SK-N-SH treated with all-trans-retinoic acid at 6 μM for 48 hours (cell line): ENCODE measurements at regions not wholly inside any gene's neighbourhood (a gene's known extent, or its start where the extent isn't known, plus 50 kb on each side); places are given as distances from the start of the nearest gene placed in this dataset.

Source experiments
- ISL1 ChIP-seq: fragments of 250-450 bp; sonication (Bioruptor Pico); IDR thresholded peaks from 2 replicates; pipeline ENCODE4 v2.1.2; 2022; ENCODE audit warnings: mild to moderate bottlenecking, moderate library complexity
- TOX ChIP-seq: fragments of 250-450 bp; sonication (Bioruptor Pico); IDR thresholded peaks from 2 replicates; pipeline ENCODE4 v1.8.0; 2021; ENCODE audit warnings: mild to moderate bottlenecking, moderate library complexity, borderline replicate concordance
- ZC3H10 ChIP-seq: fragments of 250-450 bp; sonication (Bioruptor Pico); IDR thresholded peaks from 2 replicates; pipeline ENCODE4 v1.5.1; 2021; ENCODE audit warnings: mild to moderate bottlenecking, moderate library complexity
- ZFP3 ChIP-seq: fragments of 250-450 bp; sonication (Bioruptor Pico); IDR thresholded peaks from 2 replicates; pipeline ENCODE4 v1.5.0; 2020; ENCODE audit warnings: mild to moderate bottlenecking, moderate library complexity
- ZFP30 ChIP-seq: fragments of 450-650 bp; formaldehyde crosslinking; IDR thresholded peaks from 2 replicates; pipeline ENCODE4 v1.5.0; 2022; ENCODE audit warnings: mild to moderate bottlenecking, moderate library complexity
- TF ChIP-seq, protein P1 (sequence below): fragments of 250-450 bp; sonication (Bioruptor Pico); IDR thresholded peaks from 2 replicates; pipeline ENCODE4 v1.5.1; 2020; ENCODE audit warnings: low read depth, mild to moderate bottlenecking, moderate library complexity
- TF ChIP-seq, protein P2 (sequence below): fragments of 250-450 bp; sonication (Bioruptor Pico); IDR thresholded peaks from 2 replicates; pipeline ENCODE4 v1.8.0; 2020; ENCODE audit warnings: mild to moderate bottlenecking, moderate library complexity, borderline replicate concordance

DNA sequence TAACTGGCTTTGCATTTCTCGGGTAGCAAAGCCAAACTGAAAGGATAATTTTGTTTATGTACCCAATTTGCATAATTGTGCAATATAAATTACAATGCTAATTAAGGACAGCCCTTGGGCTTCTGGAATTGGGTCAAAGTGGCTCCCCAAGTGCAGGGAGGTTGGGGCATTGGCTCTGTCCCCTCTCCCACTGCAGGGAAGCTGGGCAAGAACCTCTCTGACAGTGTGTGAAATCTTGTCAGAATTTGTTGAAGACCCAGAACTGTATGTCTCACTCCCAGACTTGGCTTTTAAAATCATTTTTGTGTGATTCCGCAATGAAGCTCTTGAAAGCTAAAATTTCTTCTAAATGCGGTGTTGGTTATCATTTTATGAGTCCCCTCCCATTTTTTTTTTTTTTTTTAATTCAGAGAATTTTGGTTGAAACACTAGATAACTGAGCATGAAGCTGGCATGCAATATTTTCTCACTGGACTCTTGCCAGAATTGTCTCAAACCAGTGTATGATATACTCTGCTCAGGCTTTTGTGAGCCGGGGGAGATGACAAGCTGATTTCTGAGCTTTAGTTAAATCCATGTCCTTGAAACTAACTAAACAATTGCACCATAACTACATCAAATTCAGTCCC lies 878.9 kb upstream of the CXADR start:
- TF ChIP-seq, protein P1, sequence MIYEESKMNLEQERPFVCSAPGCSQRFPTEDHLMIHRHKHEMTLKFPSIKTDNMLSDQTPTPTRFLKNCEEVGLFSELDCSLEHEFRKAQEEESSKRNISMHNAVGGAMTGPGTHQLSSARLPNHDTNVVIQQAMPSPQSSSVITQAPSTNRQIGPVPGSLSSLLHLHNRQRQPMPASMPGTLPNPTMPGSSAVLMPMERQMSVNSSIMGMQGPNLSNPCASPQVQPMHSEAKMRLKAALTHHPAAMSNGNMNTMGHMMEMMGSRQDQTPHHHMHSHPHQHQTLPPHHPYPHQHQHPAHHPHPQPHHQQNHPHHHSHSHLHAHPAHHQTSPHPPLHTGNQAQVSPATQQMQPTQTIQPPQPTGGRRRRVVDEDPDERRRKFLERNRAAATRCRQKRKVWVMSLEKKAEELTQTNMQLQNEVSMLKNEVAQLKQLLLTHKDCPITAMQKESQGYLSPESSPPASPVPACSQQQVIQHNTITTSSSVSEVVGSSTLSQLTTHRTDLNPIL (CRISPR knock-in tag): no peak
- TF ChIP-seq ZFP3 (CRISPR knock-in tag) (no peak), TOX (CRISPR knock-in tag) (no peak), ZC3H10 (no peak), ISL1 (no peak), ZFP30 (CRISPR knock-in tag) (no peak)
- TF ChIP-seq, protein P2, sequence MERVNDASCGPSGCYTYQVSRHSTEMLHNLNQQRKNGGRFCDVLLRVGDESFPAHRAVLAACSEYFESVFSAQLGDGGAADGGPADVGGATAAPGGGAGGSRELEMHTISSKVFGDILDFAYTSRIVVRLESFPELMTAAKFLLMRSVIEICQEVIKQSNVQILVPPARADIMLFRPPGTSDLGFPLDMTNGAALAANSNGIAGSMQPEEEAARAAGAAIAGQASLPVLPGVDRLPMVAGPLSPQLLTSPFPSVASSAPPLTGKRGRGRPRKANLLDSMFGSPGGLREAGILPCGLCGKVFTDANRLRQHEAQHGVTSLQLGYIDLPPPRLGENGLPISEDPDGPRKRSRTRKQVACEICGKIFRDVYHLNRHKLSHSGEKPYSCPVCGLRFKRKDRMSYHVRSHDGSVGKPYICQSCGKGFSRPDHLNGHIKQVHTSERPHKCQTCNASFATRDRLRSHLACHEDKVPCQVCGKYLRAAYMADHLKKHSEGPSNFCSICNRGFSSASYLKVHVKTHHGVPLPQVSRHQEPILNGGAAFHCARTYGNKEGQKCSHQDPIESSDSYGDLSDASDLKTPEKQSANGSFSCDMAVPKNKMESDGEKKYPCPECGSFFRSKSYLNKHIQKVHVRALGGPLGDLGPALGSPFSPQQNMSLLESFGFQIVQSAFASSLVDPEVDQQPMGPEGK (CRISPR knock-in tag): no peak
